BLaER1 treated with 17β-estradiol and CSF1 and Interleukin-3, amounts not matched to agents 10 nM and 100 nM (cell line): ENCODE measurements at regions not wholly inside any gene's neighbourhood (a gene's known extent, or its start where the extent isn't known, plus 50 kb on each side); places are given as distances from the start of the nearest gene placed in this dataset.

Experiments
- H3K27ac ChIP-seq, 11 experiments: shearing (Covaris generic); formaldehyde crosslinking; 2 replicates each; pipeline ENCODE4 v1.8.1; 2022
- H3K27me3 ChIP-seq, 11 experiments: shearing (Covaris generic); formaldehyde crosslinking; 2 replicates each; pipeline ENCODE4 v1.8.1; 2022
- H3K36me3 ChIP-seq, 11 experiments: shearing (Covaris generic); formaldehyde crosslinking; 2 replicates each; pipeline ENCODE4 v1.8.1; 2022
- H3K4me1 ChIP-seq, 10 experiments: shearing (Covaris generic); formaldehyde crosslinking; 2 replicates each; pipeline ENCODE4 v1.8.1; 2022
- H3K4me2 ChIP-seq, 11 experiments: shearing (Covaris generic); formaldehyde crosslinking; 2 replicates each; pipeline ENCODE4 v1.8.1; 2022
- H3K4me3 ChIP-seq, 10 experiments: shearing (Covaris generic); formaldehyde crosslinking; 2 replicates each; pipeline ENCODE4 v1.8.1; 2022
- H3K9ac ChIP-seq, 11 experiments: shearing (Covaris generic); formaldehyde crosslinking; 2 replicates each; pipeline ENCODE4 v1.8.1; 2022
- H3K9me3 ChIP-seq, 11 experiments: shearing (Covaris generic); formaldehyde crosslinking; replicated peaks in 1 of 11; 2 replicates each; pipeline ENCODE4 v1.8.1; 2022
- H4K20me1 ChIP-seq, 11 experiments: shearing (Covaris generic); formaldehyde crosslinking; 2 replicates each; pipeline ENCODE4 v1.8.1; 2022
- Cebpa-rat ChIP-seq, 11 experiments: shearing (Covaris generic); IDR thresholded peaks; 2 replicates each; pipeline ENCODE4 v1.8.1; 2022

DNA sequence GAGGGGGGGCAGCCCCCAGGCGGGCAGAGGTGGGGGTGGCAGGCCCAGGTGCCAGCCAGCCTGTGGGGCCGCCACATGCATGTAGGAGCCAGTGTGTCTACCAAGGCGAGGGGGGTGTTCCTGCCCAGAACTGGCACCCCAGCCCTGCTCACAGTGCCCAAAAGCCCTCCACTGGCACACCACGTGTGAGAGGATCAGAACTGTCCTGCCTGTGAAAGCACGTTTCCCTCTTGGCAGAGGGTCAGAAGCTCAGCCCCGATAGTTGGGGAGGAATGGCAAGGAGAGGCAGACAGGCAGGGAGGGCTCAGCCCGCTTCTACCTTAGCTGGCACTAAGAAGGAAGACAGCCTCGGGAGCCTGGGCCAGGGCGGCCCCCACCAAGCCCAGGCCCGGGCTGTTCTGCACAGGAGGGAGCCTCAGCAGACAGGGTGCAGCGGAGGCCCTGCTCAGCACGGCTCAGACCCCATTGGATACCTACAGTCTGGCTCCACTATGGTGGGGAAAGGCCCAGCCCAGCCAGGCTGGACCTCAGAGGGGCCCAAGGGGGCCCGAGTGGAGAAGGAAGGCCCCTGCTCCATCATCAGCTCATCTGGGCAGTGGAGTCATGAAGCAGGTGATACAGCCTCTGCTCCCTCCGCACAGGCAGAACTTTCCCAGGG is 84.8 kb upstream of the LINGO1 start:
- no peaks in the 10 kb centered on the region for H3K9me3 ChIP-seq
- H3K9ac ChIP-seq = 0 out of 22 replicates have a peak overlapping the region, but pooled peaks of 1 of the 11 experiments have one; percentile 33
- H4K20me1 ChIP-seq = peaks cover 0 to 11% (median 0%) of the 10 kb centered on the region in 11 experiments; a peak in 4 of 22 replicates
- H3K4me3 ChIP-seq = no peak overlapping the region
- no peak for TF ChIP-seq Cebpa-rat (IDR thresholded peaks at IDR 0.05)
- H3K36me3 ChIP-seq = no peaks in the 10 kb centered on the region
- H3K27ac ChIP-seq = no peak overlapping the region
- peak overlapping the region in 5 of 11 experiments; percentile 13 to 28 (median 18); a peak in 4 of 22 replicates for H3K4me2 ChIP-seq
- H3K27me3 ChIP-seq = no peaks in the 10 kb centered on the region
- H3K4me1 ChIP-seq = peaks cover 0 to 12% (median 3%) of the 10 kb centered on the region in 10 experiments; a peak in 7 of 20 replicates

DNA sequence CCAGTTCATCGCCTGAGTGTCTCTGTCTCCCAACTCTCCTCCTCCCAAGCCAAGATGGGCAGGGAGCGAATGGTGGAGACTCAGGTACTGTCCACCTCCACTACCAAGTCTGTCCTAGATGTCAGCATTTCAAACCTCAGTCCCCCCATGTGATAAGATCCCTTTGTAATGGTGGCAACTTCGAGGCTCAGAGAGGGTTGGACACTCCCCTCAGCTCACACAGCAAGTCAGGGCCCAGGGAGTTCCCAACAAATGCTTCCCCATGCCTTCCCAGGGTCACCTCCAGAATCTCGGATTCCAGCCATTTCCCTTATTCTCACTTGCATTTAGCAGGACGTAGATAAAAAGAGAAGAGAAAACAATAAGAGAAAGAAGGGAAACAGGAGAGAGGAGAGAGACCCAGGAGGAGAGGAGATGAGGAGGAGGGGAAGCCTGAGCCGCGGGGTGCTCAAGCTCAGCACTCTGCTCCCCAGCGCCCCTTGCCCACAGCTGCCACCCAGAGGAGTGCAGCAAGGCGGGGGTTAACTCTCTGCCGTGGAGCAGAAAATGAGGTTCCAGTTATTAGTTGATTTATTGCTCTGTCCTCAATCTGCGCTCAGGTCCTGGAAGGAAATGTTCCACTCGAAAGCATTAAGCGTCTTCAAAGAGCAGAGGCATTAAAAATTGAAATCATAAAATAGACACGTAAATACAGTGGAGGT is 84.1 kb upstream of the LINGO1 start:
- H3K9me3 ChIP-seq = no peaks in the 10 kb centered on the region
- peaks cover 0 to 14% (median 5%) of the 10 kb centered on the region in 10 experiments; a peak in 8 of 20 replicates for H3K4me1 ChIP-seq
- no peak overlapping the region for H3K27ac ChIP-seq
- peak overlapping the region in 5 of 11 experiments; percentile 13 to 28 (median 18); a peak in 4 of 22 replicates for H3K4me2 ChIP-seq
- H3K27me3 ChIP-seq = no peaks in the 10 kb centered on the region
- H4K20me1 ChIP-seq = peaks cover 0 to 11% (median 0%) of the 10 kb centered on the region in 11 experiments; a peak in 4 of 22 replicates
- H3K4me3 ChIP-seq = no peak overlapping the region
- H3K36me3 ChIP-seq = no peaks in the 10 kb centered on the region
- no peak for TF ChIP-seq Cebpa-rat (IDR thresholded peaks at IDR 0.05)
- H3K9ac ChIP-seq = 0 out of 22 replicates have a peak overlapping the region, but pooled peaks of 1 of the 11 experiments have one; percentile 33

DNA sequence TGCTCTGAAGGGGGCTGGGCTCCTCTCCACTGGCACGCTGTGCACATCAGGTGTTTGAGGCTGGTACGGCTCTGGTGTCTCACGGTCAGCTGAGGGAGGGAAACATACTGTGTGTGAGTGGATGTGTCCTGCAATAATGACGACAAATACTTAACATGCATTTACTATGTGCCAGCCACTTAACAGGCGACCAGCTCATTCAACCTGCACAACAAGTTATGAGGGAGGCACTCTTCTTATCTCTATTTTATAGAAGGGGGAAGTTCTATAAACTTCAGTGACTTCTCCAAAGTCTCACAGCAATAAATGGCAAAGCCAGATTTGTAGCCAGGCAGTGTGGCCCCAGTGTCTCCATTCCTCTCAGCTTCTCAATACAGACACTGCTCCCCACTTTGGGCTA is 83.1 kb upstream of the LINGO1 start:
- Histone ChIP-seq H3K9me3 (no peaks in the 10 kb centered on the region), H3K9ac (no peak overlapping the region)

DNA sequence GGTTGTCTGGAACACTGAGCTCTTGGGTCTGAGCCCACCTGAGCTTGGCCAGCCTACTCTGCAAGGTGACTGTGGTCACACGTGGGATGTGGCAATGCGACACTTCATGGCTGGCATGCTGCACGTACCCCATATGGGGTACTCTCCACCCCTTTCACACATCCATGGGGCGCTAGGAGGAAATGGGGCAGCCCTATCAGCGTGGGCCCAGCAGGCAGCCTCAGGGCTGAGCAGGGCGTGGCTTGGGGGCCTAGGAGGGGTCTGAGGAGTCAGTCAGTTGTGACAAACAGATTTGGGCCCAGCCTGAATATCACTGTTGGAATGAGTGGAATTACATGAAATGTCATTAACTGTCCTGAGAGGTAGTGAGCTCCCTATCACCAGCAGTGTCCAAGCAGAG is 82.3 kb upstream of the LINGO1 start:
- no peak overlapping the region for H3K9ac ChIP-seq
- H3K4me3 ChIP-seq = no peak overlapping the region
- H3K27ac ChIP-seq = no peak overlapping the region
- no peak for TF ChIP-seq Cebpa-rat (IDR thresholded peaks at IDR 0.05)
- no peaks in the 10 kb centered on the region for H3K27me3 ChIP-seq
- peaks cover 0 to 16% (median 6%) of the 10 kb centered on the region in 10 experiments; a peak in 8 of 20 replicates for H3K4me1 ChIP-seq
- H3K36me3 ChIP-seq = no peaks in the 10 kb centered on the region
- H4K20me1 ChIP-seq = peaks cover 0 to 20% (median 0%) of the 10 kb centered on the region in 11 experiments; a peak in 4 of 22 replicates
- H3K9me3 ChIP-seq = no peaks in the 10 kb centered on the region
- no peak overlapping the region for H3K4me2 ChIP-seq

More for the DNA sequence above, 83.1 kb upstream of the LINGO1 start:
- Histone ChIP-seq H3K27ac (no peak overlapping the region), H3K36me3 (no peaks in the 10 kb centered on the region), H4K20me1 (peaks cover 0 to 12% (median 0%) of the 10 kb centered on the region in 11 experiments; a peak in 4 of 22 replicates), H3K4me2 (no peak overlapping the region), H3K4me1 (peaks cover 0 to 16% (median 6%) of the 10 kb centered on the region in 10 experiments; a peak in 8 of 20 replicates), H3K27me3 (no peaks in the 10 kb centered on the region), H3K4me3 (no peak overlapping the region)
- TF ChIP-seq Cebpa-rat (IDR thresholded peaks at IDR 0.05) = no peak

DNA sequence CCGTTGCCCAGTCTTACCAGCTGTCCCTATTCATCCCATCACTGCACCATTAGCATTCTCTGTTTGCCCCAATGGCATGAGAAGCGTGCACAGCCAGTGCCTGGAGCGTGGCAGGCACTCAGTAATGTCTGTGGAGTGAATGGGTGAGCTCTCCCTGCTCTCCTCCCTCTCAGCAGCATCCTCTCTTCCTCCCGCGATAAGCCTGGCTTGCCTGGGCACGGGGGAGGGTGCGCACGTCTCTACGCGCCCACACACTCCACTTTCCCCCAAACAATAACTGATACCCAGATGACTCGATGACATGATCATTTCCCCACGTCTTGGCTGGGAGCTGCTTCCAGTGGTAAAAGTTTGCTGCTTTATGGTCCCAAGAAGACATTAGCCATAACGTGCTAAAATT is 81.8 kb upstream of the LINGO1 start:
- Histone ChIP-seq H3K27ac (no peak overlapping the region), H3K4me2 (no peak overlapping the region), H3K4me3 (no peak overlapping the region), H3K4me1 (peaks cover 0 to 16% (median 6%) of the 10 kb centered on the region in 10 experiments; a peak in 8 of 20 replicates), H3K9me3 (no peaks in the 10 kb centered on the region), H4K20me1 (peaks cover 0 to 25% (median 0%) of the 10 kb centered on the region in 11 experiments; a peak in 7 of 22 replicates), H3K9ac (no peak overlapping the region), H3K36me3 (no peaks in the 10 kb centered on the region), H3K27me3 (no peaks in the 10 kb centered on the region)
- TF ChIP-seq Cebpa-rat (IDR thresholded peaks at IDR 0.05) = no peak

DNA sequence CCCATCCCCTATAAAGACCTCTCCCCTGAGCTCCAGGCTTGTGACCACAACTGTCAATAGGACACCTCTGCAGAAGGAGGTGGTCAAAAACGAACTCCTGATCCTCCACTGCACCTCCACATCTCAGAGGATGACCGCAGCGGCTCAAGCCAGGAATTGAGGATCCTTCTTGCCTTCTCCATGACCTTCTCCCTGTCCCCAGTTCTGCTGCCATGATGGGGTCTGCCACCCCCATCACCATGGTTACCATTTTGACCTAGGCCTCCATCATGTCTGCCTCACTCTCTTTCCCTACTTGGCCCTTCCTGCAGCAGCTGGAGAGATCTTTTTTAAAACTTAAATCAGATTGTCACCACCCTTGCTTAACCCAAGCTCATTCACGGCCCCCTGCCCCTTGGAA is 81.3 kb upstream of the LINGO1 start:
- Histone ChIP-seq H3K4me3 (no peak overlapping the region), H3K4me1 (peaks cover 0 to 16% (median 6%) of the 10 kb centered on the region in 10 experiments; a peak in 8 of 20 replicates), H3K36me3 (no peaks in the 10 kb centered on the region), H3K27me3 (no peaks in the 10 kb centered on the region), H3K9ac (no peak overlapping the region), H4K20me1 (peaks cover 0 to 26% (median 0%) of the 10 kb centered on the region in 11 experiments; a peak in 8 of 22 replicates), H3K4me2 (no peak overlapping the region), H3K9me3 (no peaks in the 10 kb centered on the region), H3K27ac (no peak overlapping the region)
- TF ChIP-seq Cebpa-rat (IDR thresholded peaks at IDR 0.05) = no peak

DNA sequence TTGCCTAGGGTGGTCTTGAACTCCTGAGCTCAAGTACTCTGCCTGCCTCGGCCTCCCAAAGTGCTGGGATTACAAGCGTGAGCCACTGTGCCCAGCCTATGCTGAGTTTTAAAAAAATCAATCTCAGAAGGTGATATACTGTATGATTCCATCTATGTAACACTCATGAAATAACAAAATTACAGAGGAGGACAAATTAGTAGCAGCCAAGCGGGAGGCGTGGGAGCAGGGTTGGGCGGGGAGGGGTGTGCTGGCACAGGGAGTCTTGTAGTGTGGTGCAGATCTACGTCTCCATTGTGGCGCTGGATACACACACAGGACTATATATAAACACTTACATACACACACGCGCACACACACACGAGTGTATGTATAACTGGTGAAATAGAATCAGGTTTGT is 80.6 kb upstream of the LINGO1 start:
- H3K9me3 ChIP-seq = no peaks in the 10 kb centered on the region
- H3K27ac ChIP-seq = no peak overlapping the region
- peaks cover 0 to 16% (median 6%) of the 10 kb centered on the region in 10 experiments; a peak in 8 of 20 replicates for H3K4me1 ChIP-seq
- H3K9ac ChIP-seq = no peak overlapping the region
- TF ChIP-seq Cebpa-rat (IDR thresholded peaks at IDR 0.05) = no peak
- H4K20me1 ChIP-seq = peaks cover 0 to 26% (median 0%) of the 10 kb centered on the region in 11 experiments; a peak in 8 of 22 replicates
- no peak overlapping the region for H3K4me2 ChIP-seq
- no peak overlapping the region for H3K4me3 ChIP-seq
- no peaks in the 10 kb centered on the region for H3K27me3 ChIP-seq
- H3K36me3 ChIP-seq = no peaks in the 10 kb centered on the region

DNA sequence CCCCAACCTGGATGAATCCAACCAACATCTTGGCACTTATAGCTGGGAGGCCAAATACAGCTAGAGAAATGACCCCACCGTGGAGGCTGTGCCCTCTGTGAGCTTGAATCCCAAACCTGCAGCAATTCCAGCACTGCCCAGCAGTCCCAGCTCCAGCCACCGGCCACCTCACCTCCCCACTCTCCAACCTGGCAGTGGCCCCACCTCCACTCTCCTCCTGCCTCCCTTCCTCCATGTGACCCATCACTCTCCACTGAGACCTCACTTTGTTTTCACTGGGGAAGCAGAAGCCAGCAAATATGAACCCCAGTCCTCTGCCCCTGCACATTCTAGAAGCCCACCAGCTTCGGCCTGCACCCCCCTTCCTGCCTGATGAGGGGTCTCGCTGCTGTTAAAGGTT is 79.7 kb upstream of the LINGO1 start:
- H3K9me3 ChIP-seq = no peaks in the 10 kb centered on the region
- H3K27ac ChIP-seq = no peak overlapping the region
- no peak overlapping the region for H3K4me2 ChIP-seq
- H3K4me1 ChIP-seq = peaks cover 0 to 11% (median 6%) of the 10 kb centered on the region in 10 experiments; a peak in 8 of 20 replicates
- no peaks in the 10 kb centered on the region for H3K27me3 ChIP-seq
- H3K9ac ChIP-seq = no peak overlapping the region
- H3K4me3 ChIP-seq = no peak overlapping the region
- H3K36me3 ChIP-seq = no peaks in the 10 kb centered on the region
- peaks cover 0 to 28% (median 0%) of the 10 kb centered on the region in 11 experiments; a peak in 8 of 22 replicates for H4K20me1 ChIP-seq
- TF ChIP-seq Cebpa-rat (IDR thresholded peaks at IDR 0.05) = no peak

DNA sequence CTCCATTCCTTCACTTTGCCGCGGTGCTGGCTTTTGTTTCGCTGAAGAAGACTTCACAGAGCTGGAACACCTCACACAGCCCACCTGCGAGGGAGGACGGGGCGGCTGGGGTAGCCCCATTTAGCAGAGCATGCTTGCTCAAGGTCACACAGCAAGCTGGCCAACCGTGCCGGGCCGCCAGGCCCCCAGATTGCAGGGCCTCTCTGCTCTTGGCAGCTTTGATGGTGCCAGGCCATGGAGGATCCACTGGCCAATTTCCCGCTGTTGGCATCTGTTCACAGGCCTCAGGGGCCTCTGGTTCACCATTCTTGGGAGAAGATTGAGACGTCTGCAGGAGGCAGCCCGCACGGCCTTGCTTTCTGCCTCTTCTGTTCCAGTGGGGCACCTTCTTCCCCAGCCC is 77.9 kb upstream of the LINGO1 start:
- peaks cover 0 to 7% (median 1%) of the 10 kb centered on the region in 10 experiments; a peak in 5 of 20 replicates for H3K4me1 ChIP-seq
- no peak overlapping the region for H3K9ac ChIP-seq
- no peaks in the 10 kb centered on the region for H3K36me3 ChIP-seq
- H3K27me3 ChIP-seq = no peaks in the 10 kb centered on the region
- no peak overlapping the region for H3K4me3 ChIP-seq
- H3K9me3 ChIP-seq = no peaks in the 10 kb centered on the region
- no peak overlapping the region for H3K27ac ChIP-seq
- no peak for TF ChIP-seq Cebpa-rat (IDR thresholded peaks at IDR 0.05)
- no peak overlapping the region for H3K4me2 ChIP-seq
- peaks cover 0 to 38% (median 0%) of the 10 kb centered on the region in 11 experiments; a peak in 8 of 22 replicates for H4K20me1 ChIP-seq
